GM12865 (cell line): ENCODE measurements at regions not wholly inside any gene's neighbourhood (a gene's known extent, or its start where the extent isn't known, plus 50 kb on each side); places are given as distances from the start of the nearest gene placed in this dataset.

ENCODE experiments used
- DNase-seq: peaks from one replicate; pipeline ENCODE4 v3.0.0; 2010; ENCODE audit warnings: low read depth
- H3K4me3 ChIP-seq: 2 replicates; pipeline ENCODE4 v1.5.1; 2011; ENCODE audit warnings: mild to moderate bottlenecking, low read depth, low read length, control low read depth
- TF ChIP-seq, protein P1 (sequence below): IDR thresholded peaks from 2 replicates; pipeline ENCODE4 v1.5.1; 2011; ENCODE audit warnings: low read length, control low read depth, low read depth, inconsistent platforms; ENCODE audit not compliant: insufficient read depth; ENCODE audit errors: missing control alignments

DNA sequence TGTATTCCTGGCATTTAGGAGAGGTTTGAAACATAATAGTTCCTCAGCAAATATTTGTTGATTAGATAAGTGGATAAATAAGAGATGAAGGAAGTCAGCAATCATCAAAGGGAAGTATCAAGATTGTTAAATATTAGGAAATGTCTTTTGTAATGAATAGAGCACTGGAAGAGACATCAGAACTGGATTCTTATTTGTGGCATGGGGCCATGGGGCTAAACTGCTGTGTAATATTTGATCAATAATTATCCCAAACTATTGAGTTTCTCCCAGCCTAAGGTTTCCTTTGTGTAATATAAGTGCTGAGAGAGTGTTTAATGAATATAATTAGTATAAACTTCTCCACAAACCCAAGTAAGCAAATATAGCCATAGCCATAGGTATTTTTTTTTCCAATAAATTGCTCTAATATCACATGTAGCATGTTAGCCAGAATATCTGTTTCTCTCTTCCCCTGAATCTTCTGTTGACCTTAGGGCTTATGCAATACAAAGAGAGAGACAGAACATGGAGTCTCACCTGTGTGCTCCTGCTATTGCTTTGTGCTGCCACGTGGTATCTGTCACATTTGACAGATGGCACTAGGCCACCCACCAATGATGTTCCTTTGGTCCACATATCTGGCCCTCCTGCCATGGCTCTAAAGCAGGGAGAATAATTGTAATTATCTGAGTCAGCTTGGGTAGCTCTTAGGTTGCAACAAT, 658.7 kb downstream of the SOX5 start:
- TF ChIP-seq, protein P1, sequence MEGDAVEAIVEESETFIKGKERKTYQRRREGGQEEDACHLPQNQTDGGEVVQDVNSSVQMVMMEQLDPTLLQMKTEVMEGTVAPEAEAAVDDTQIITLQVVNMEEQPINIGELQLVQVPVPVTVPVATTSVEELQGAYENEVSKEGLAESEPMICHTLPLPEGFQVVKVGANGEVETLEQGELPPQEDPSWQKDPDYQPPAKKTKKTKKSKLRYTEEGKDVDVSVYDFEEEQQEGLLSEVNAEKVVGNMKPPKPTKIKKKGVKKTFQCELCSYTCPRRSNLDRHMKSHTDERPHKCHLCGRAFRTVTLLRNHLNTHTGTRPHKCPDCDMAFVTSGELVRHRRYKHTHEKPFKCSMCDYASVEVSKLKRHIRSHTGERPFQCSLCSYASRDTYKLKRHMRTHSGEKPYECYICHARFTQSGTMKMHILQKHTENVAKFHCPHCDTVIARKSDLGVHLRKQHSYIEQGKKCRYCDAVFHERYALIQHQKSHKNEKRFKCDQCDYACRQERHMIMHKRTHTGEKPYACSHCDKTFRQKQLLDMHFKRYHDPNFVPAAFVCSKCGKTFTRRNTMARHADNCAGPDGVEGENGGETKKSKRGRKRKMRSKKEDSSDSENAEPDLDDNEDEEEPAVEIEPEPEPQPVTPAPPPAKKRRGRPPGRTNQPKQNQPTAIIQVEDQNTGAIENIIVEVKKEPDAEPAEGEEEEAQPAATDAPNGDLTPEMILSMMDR: no peak
- DNase-seq: no peak
- no peak overlapping the region for H3K4me3 ChIP-seq

DNA sequence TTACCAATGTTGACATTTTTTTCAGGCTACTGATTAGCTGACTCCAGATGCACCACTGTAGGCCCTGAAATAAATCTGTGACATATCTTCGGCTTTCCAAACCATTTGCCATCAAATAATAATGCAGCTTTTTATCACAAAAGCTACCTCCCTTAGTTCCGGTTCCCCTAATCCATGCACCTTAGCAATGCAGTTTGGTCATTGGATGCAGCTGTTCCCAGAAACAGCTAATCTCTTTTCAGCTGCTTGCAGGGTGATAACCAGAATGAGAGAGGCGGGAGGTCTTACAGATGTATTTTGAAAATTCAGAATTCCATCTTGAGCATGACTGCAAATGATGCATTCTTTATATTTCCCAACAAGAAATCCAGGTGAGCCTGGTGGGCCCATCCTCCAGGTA, 646.2 kb downstream of the SOX5 start:
- H3K4me3 ChIP-seq: no peak overlapping the region
- DNase-seq: no peak
- TF ChIP-seq, protein P1: no peak

DNA sequence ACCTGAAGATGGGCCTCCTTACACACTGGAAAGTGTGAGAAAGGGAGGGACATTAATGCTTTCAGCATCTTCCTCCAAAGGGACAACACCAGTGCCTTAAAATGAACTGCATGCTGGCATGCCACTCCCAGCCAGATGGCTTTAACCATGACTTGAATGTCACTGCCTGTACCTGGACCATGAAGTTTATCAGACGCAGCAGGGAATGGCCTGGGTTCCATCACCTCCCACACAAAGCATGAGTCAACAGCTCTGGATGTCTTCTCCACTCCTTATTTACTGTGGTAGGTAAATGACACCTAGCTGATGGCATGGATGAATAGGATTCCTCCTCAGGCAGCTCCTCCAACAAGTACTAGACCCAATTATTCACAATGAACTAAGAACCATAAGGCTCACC, 645.6 kb downstream of the SOX5 start:
- H3K4me3 ChIP-seq: no peak overlapping the region
- TF ChIP-seq, protein P1: no peak
- no peak for DNase-seq

DNA sequence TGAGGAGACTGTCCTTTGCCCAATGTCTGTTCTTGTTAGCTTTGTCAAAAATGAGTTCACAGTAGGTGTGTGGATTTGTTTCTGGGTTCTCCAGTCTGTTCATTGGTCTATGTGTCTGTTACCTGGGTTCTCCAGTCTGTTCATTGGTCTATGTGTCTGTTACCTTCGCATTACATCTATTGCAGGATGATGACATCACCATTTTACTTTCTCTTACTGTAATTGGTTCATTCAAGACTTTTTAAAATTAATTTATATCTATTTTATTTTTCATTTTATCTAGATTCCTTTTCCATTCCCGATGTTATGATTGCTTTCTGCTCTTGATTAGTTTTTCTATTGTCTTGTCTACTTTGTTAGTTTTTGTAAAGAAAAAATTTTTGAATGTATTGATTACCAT, 615.5 kb downstream of the SOX5 start:
- no peak for DNase-seq
- H3K4me3 ChIP-seq: no peak overlapping the region
- TF ChIP-seq, protein P1: no peak

DNA sequence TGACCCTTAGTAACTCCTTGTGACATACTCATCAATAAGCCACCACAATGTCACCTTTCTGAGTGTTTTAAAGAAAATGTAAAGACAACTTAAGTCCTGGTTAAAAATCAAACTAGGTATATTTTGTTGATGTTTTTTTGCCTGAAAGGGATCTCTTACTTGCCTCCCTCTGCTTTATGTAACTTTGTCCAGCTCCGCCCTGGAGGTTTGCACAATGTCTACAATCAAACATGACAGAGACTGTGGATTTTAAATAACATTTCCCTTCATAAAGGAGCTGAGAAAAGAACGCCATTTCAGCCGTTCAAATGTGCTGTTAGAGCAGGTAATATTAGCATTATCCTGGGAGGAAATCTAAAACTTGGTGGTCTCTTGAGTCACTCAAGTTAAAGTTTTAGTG, 613.9 kb downstream of the SOX5 start:
- H3K4me3 ChIP-seq: no peak overlapping the region
- no peak for DNase-seq
- TF ChIP-seq, protein P1: no peak

DNA sequence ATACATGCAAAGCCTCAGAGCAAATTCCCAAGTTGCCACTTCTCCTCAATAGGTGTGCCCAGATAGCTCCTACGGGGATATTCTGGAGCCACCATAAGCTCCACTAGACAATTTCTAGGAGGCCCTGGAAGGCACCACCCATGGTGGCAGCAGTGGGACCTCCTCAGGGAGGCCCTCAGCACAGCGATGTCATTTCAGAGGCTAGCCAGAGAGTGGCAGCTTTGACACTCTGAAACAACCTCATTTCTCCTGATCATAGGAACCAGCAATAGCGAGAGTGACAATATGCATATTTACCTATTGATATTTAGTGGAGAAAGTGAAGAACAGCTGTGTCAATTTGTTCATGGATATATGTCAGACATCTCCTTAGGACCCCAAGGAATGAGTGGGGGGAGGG, 612.3 kb downstream of the SOX5 start:
- TF ChIP-seq, protein P1: no peak
- no peak overlapping the region for H3K4me3 ChIP-seq
- no peak for DNase-seq

DNA sequence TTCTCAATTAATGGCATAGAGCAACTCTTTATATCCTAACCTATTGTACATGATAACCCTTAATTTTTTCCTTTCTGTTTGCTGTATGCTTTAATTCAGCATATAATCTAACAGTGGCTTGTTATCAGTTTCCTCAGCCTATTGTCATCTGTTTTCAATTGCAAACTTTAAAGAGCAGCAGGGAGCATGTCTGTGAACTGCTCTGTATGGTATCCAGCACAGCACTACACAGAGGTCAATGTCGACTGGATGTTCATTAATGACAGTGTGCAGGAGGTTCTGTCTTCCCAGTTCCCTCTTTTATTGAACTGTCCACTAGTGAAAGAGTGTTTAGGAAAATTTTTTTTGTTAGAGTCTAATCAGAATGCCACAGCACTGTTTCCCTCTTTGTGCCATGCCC, 609.1 kb downstream of the SOX5 start:
- H3K4me3 ChIP-seq: no peak overlapping the region
- DNase-seq: no peak
- TF ChIP-seq, protein P1: no peak
